Left ventricle myocardium superior (tissue), 1 donor: ENCODE measurements at regions not wholly inside any gene's neighbourhood (a gene's known extent, or its start where the extent isn't known, plus 50 kb on each side); places are given as distances from the start of the nearest gene placed in this dataset.
A peak's percentile ranks its signal among the peaks of the same experiment; 100 is the strongest.

ENCODE experiments used
- ATAC-seq: fragments of 200-7000 bp; cut with Tn5 transposase; one replicate; pipeline ENCODE4 v1.9.1; 2020; ENCODE audit warnings: mild to moderate bottlenecking, moderate library complexity
- DNase-seq: peaks from one replicate; pipeline ENCODE4 v3.0.0-alpha.2; 2020
- intact Hi-C: fragments of 100-400 bp; cut with micrococcal nuclease; formaldehyde crosslinking; loops from one replicate; pipeline ENCODE4 v1.11.0; 2022
- donor health status: DM: no; HTN: yes; CAD: no; lungs with severe emphysema.

DNA sequence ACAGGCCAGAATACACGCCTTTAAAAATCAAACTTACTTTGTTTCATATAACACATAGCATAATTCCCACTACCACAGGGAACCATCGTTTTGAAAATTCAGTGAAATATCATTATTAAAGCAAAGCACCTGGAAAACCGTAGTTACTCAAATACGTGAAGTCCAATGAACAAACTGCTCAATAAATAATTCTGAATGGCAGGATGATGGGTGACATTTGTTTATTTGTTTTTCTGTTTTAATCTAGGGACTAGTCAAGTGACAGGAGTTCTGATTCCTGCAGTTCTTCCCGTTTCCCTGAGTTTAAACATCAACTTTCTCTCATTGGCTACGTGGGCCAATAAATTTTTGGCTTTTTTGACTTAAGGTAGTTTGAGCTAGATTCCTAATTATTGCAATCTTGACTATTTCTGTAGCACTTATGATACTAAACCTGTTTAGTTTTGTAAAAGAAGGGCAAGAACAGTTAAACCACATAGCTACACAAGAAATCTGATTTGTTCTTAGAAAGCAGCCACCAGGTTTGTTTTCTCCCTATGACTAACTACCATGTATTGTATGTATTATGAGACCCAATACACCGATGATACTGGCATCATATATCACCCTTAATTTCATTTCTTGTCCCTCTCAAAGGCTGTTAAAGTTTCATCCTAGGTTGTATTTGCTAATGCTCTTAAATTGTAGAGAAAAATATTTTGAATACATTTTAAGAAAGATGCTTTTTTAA, 411.2 kb downstream of the SHQ1 start:
- intact Hi-C loops = no loop called here
- ATAC-seq (no peak), DNase-seq (no peak)

DNA sequence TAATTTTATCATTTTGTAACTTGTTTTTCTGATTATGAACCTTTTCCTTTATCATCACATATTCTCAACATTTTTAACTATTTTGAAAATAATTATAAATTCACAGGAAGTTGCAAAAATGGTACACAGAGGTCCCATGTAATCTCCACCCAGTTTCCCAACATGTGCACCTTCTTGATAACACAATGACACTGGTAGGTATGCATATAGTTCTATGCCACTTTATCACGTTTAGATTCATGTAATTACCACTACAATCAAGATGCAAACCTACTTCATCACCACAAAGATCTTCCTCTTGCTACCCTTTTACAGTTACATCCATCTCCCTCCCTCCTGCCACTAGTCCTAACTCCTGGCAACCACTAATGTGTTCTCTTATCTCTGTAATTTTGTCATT, 413.9 kb downstream of the SHQ1 start:
- ATAC-seq (no peak), DNase-seq (no peak)
- intact Hi-C loops = no loop called here

DNA sequence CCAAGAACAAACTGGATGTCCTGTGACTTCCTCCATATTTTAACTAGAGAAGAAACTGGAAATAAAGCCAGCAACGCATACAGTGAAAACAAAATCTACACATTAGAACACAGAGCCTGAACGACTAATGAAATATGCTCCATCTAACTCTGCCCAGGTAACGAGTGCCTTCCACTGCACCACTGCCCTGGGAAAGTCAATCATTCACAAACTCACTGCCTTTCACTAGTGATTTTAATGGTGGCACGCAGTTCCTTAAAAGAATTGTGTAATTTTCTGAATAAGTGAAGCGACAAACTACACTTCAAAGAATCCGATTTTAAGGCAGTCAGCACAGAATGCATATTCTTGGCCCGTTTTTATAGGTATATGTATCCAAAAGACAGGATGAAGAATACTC, 416.0 kb downstream of the SHQ1 start:
- intact Hi-C loops = no loop called here
- no peak for ATAC-seq
- DNase-seq = no peak

DNA sequence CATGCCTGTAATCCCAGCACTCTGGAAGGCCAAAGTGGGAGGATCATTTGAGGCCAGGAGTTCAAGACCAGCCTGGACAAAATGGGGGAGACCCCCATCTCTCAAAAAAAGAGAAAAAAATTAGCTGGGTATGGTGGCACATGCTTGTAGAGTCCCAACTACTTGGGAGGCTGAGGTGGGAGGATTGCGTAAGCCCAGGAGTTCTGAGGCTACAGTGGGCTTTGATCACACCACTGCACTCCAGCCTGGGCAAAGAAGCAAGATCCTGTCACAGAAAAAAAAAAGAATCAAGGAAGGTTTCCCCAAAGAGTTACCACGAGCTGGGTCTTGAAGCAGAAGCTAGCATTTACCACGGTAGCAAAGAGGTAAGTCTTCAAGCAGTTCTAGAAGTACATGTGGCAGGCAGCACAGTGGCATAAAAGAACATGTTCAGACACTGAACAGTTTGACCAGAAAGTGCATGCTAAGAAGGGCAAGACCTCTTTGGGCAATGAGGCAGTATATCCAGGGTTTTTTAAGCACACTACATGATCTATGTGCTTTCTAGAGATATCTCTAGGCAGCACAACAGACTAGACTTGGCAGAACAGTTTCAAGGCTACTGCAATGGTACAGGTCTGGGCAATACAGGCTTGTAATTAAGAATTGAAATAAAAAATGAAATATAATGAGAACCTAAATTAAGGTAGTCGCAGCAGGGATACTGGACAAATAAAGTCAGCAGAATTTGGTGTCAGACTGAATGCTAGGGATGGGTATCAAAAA, 418.5 kb downstream of the SHQ1 start:
- ATAC-seq = peak; percentile 49
- no peak for DNase-seq
- intact Hi-C loops = no loop called here

DNA sequence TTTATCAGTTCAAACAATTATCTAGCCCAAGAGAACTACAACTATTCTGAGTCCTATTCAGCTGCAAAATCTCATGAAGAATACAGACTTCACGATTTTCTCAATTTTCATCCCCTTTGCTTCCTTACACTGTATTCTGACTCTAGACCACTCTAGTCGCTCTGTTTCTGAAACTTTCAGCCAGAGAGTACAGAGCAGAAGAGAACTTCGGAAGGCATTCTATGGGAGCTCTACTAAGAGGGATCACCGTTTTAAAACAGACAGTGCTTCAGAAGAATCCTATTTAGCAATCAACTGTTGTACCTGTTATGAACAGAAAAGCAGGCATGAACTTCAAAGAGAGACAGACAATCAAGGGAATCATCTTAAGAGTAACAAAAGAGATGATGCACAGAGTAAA, 419.4 kb downstream of the SHQ1 start:
- DNase-seq (no peak), ATAC-seq (no peak)
- intact Hi-C loops = no loop called here

DNA sequence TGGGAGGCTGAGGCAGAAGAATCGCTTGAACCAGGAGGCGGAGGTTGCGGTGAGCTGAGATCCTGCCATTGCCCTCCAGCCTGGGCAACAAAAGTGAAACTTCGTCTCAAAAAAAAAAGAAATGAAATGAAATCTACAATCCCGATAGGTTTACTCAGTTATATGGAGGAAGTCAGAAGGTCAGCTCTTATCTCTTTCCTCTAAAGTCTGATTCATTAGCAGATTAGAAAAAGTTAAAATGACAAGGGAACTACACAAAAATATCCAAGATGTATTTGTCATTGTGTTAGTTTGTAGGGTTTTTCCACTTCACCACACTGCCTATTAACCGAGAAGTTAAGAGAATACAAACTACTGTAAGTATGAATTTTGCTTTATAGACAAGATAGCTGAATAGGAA, 420.6 kb downstream of the SHQ1 start:
- no peak for DNase-seq
- intact Hi-C loops = no loop called here
- no peak for ATAC-seq

DNA sequence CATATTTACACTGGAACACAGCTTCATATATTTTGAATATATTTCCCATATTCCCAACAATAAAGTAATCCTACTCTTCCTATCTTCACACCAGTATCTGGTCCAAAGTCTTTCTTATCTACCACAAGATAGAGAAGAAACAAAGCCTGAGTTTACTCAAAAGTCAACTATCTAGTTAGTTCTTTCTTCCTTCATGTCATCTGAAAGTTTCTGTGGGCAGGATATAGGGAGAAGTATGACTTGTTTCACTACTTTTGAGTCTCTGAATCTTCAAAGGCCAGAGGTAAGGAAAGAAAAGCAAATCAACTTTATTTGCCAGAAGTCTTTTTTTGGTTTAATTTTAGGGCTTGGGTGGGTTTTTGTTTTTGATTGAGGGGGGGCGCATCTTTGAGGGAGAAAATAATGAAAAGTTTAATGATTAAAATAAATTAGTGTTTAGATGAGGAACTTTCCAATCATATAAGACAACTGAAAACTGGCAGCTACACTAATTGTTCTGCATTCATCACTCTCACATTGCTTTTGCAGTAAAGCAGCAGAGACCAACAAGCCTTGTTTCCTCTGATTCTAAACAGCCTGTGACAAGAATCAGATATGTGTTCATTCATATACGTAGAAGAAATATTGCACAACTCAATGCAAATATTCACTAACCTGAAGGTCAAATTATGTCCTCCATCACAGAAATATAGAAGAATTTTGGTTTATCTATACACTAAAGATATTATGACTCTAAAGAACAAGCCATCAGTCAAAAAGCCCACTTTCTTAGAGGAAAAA, 421.4 kb downstream of the SHQ1 start:
- DNase-seq = no peak

DNA sequence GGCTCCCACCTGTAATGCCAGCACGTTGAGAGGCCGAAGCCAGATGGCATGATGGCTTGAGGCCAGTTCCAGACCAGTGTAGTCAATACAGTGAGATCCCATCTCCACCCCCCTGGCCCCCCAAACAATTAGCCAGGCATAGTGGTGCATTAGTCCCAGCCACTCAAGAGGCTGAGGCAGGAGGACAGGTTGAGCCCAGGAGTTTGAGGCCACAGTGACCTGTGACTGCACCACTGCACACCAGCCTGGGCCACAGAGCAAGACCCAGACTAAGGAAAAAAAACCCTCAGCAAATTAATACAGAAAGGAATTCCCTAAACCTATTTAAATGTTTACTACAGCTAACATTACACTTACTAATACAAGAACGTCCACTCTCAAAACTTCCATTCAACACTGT, 424.6 kb downstream of the SHQ1 start:
- ATAC-seq = no peak
- no peak for DNase-seq
- intact Hi-C loops = no loop called here

More for the DNA sequence above, 421.4 kb downstream of the SHQ1 start:
- ATAC-seq = no peak
- intact Hi-C loops = no loop called here

DNA sequence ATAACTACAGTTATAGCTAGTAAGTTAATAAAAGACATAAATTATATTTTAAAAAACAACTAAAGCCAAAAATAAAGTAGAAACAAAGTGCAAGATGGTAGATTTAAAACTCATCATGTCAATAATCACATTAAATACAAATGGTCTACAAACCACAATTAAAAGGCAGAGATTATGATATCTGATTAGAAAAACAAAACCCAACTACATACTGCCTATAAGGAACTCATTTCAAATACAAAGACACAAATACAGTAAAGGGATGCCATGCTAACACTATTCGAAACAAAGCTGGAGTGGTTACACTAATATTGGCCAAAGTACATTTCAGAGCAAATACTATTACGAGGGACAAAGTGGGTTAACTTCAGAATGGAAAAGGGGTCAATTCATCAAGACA, 426.5 kb downstream of the SHQ1 start:
- no peak for DNase-seq
- ATAC-seq = no peak
- intact Hi-C loops = no loop called here

DNA sequence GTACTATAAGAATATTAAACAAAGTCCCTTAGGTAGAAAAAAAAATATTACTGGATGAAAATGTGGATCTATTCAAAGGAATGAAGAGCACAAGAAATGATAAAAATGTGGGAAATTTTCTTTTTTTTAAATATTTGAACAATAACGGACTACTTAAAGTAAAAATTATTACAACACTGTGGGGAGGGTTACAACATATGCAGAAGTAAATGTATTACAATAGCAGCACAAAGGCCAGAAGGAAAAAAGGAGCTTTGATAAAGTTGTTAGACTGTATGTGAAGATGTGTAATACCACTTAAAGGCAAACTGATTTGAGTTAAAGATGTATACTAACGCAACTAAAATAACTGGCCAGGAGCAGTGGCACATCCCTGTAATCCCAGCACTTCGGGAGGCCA, 427.1 kb downstream of the SHQ1 start:
- DNase-seq = no peak
- no peak for ATAC-seq
- intact Hi-C loops = no loop called here

DNA sequence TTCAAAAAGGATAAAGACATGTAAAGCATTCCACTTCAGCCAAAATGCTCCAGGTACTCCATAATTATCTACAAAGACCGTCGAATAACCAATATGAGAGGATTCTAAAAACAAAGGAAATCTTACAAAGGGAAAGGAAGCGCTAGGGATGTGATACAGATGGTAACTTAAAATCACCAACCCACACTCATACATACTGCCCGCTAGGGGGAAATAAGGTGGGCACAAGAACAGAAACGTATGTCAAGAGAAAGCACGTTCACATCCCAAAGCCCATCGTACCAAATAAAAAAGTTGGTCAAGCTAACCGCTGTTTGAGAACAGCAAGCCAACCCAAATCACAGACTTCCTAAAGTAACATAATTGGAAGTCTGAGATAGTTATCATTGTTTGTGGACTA, 429.4 kb downstream of the SHQ1 start:
- no peak for ATAC-seq
- intact Hi-C loops = no loop called here
- no peak for DNase-seq

DNA sequence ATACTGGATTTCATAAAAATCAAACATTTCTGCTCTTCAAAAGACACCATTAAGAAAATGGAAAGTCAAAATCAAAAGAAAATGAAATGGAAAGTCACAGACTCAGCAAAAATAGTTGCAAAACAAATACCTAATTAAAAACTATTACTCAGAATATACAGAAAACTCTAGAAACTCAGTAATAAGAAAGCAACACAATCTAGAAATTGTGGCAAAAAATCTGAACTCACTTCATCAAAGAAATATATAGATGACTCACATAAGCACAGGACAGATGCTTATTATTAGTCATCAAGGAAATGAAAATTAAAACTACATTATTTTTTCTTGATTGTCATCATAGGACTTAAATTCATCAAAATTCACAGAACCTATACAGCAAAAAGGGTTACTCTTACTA, 430.0 kb downstream of the SHQ1 start:
- no peak for DNase-seq
- intact Hi-C loops = no loop called here
- no peak for ATAC-seq

DNA sequence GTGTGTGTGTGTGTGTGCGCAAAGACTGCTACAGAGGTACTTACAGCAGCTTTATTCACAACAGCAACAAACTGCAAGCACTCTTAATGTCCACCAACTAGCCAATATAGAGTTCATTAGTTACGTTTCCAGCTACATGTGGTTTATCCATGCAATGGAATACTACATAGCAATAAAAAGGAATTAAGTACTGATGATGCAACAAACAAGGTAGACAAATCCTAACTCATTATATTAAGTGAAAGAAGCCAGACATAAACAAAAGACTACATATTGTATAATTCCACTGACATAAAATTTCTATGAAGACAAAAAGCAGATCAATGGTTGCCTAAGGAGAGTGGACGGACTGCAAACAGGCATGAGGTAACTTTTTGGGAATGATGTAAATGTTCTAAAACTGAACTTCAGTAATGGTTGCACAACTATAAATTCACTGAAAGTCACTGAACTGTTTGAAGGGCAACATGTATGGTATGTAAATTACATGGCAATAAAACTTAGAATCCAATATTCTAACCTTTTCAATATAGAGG, 433.7 kb downstream of the SHQ1 start:
- ATAC-seq = no peak

DNA sequence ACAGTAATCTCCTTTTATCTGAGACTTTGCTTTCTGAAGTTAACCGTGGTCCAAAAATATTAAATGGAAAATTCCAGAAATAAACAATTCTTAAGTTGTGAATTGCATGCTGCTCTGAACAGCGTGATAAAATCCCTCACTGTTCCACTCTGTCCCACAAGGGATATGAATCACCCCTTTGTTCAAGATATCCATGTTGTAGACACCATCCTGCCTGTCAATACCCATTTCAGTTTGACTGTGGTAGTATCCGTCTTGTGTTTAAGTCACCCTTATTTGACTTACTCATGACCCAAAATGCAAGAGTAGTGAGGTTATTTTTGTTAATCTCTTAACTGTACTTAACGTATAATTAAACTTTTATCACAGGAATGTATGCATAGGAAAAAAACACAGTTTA, 435.0 kb downstream of the SHQ1 start:
- intact Hi-C loops = no loop called here
- DNase-seq = no peak
- peak; percentile 82 for ATAC-seq

More for the DNA sequence above, 433.7 kb downstream of the SHQ1 start:
- intact Hi-C loops = no loop called here
- no peak for DNase-seq

DNA sequence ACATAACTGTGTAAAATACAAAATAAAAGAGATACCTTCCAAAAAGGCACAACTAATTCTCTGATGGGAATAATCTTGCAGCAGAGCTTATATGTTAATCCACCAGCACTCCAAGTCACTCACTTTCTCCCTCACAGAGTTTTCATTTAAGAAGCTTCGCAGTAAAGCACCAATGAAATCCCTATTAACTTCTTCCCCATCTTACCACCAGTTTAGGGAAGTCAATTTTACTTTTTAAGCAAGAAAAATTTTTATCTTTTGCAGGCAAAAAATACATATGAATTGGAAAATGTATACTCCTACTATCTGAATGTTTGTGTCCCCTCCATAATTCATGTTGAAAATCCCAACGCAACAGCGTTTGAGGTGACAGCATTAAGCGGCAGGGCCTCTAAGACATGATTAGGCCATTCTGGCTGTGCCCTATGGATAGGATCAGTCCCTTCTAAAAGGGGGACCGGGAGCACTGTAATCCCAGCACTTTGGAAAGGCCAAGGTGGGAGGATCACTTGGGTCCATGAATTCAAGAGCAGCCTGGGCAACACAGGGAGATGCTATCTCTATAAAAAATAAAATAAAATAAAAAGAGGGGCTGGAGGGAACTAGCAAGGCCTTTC, 435.8 kb downstream of the SHQ1 start:
- no peak for DNase-seq
- no peak for ATAC-seq
- intact Hi-C loops = no loop called here

DNA sequence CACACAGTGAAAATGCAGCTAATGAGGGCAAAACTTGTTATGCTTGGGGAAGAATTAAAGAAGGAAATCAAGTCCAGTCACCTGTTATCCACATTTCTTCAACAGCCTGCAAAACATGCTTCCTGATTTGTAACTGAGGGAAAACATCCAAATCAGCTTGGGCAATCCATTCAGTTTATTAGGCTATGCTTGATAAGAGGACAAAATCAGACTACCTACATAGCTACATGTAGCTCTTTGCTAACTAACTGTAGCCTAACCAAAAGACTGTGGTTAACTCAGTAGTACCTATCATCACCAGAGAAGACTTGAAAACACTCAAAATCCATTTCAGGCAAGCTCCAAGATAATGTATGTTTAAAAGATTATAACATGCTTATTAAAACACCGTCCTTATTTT, 436.4 kb downstream of the SHQ1 start:
- DNase-seq (no peak), ATAC-seq (no peak)
- intact Hi-C loops = no loop called here

DNA sequence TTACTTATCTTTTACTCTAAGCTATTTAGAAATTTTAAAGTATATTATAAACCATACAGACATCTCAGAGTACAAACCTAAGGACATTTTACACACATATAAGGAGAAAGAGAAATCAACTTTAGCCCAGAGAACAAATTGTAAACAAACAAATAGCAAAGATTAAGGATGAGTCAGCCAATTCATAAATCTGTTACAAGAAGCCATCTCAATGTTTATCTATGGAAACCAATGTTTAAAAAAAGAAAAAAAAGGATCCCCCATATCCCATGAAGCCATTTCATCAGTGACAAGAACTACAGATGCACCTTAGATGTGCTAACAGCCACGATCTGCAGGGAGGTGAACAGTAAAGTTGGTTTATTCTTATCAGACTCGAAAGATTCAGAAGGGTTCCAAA, 437.1 kb downstream of the SHQ1 start:
- intact Hi-C loops = no loop called here
- ATAC-seq (no peak), DNase-seq (no peak)

DNA sequence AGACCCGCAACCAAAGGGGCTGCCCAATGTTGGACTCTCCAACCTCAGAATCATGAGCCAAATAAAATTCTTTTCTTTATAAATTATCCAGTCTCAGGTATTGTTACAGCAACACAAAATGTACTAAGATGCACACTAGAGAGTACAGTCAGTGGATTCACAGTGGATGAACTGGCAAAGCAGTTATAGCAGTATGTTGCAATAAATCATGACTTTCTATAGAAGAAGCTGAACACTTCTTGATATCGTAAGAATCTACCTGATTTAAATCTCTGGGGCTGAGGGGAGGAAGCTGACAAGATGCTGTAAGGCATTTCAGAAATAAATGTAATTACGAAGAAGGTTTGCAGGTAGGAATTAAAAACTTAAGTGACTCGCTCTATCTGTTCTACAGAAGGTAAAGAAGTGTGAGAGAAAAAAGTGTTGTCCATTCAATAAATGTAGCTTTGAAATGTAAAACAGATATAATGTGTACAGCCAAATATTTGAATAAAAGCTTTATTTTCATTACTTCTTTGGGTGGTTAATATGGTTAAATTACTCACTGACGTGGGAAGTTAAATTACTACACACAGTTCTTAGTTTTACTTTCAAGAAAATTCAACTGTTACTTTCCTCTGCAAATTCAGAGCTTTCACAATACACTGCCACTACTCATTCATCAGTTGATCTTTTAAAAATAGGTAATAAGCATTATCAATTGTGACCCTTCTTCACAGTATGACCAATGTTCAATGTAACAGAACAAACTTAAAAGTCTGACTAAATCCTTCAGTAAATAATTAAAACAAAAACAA, 439.1 kb downstream of the SHQ1 start:
- intact Hi-C loops = no loop called here
- ATAC-seq = no peak
- no peak for DNase-seq

DNA sequence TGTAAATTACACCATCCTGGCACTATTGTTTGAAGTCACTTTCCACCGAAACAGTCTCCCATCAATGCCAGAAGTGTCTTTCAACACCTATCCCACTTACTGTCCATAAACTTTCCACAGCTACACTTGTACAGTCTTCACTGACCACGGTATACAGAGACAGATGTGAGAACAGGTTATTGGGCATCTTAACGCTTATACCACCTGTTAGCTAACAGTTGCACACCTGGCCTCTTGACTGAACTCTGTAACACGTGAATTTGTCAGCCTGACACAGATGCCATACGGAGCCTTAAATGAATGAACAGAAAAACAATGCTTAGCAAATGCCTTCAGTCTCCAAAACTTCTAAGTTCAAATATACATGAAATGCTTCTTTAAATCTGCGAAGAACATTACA, 440.5 kb downstream of the SHQ1 start:
- DNase-seq (no peak), ATAC-seq (no peak)
- intact Hi-C loops = no loop called here
